ENCODE measurements at regions not wholly inside any gene's neighbourhood (a gene's known extent, or its start where the extent isn't known, plus 50 kb on each side); places are given as distances from the start of the nearest gene placed in this dataset.
"Not testable (repeated sequence)": the region's sequence is repeated elsewhere in the genome, so short reads cannot be mapped to it uniquely, and the experiment has no call there.

DNA sequence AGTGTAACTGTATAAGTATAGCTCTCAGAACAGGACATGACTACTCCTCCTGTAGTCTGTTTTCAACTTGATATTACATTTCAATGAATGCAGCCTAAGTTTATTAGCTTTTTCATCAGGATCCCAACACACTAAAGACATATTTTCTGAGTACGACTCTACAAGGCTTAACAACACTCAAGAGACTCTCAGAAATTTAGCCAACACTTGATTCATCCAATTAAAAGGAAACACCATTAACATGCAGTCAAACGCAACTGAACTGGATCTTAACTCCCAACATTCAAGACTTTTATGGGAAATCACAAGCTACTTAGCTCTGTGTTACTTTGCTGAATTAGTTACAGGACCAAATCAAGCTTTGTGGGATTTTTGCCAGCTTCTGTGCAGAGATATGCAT lies 65.2 kb upstream of the SGIP1 start:
- H3K9me3 ChIP-seq (ENCODE audit: control insufficient read depth, low read length): no peaks in the 10 kb centered on the region
- H3K4me1 ChIP-seq: no peaks in the 10 kb centered on the region
- no peak overlapping the region for H2AFZ ChIP-seq
- no peak overlapping the region for H3K4me3 ChIP-seq (ENCODE audit: low read depth, low read length)
- TF ChIP-seq, protein P1, sequence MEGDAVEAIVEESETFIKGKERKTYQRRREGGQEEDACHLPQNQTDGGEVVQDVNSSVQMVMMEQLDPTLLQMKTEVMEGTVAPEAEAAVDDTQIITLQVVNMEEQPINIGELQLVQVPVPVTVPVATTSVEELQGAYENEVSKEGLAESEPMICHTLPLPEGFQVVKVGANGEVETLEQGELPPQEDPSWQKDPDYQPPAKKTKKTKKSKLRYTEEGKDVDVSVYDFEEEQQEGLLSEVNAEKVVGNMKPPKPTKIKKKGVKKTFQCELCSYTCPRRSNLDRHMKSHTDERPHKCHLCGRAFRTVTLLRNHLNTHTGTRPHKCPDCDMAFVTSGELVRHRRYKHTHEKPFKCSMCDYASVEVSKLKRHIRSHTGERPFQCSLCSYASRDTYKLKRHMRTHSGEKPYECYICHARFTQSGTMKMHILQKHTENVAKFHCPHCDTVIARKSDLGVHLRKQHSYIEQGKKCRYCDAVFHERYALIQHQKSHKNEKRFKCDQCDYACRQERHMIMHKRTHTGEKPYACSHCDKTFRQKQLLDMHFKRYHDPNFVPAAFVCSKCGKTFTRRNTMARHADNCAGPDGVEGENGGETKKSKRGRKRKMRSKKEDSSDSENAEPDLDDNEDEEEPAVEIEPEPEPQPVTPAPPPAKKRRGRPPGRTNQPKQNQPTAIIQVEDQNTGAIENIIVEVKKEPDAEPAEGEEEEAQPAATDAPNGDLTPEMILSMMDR (IDR thresholded peaks at IDR 0.05): no peak
- no peaks in the 10 kb centered on the region for H3K27me3 ChIP-seq (ENCODE audit: control insufficient read depth, insufficient read depth, low read length)
- no peak overlapping the region for H3K9ac ChIP-seq
- H3K4me2 ChIP-seq (ENCODE audit: low read length): no peak overlapping the region
- no peaks in the 10 kb centered on the region for H3K79me2 ChIP-seq
- H3K27ac ChIP-seq: no peak overlapping the region
- no peaks in the 10 kb centered on the region for H3K36me3 ChIP-seq (ENCODE audit: control insufficient read depth, insufficient read depth, low read length)

DNA sequence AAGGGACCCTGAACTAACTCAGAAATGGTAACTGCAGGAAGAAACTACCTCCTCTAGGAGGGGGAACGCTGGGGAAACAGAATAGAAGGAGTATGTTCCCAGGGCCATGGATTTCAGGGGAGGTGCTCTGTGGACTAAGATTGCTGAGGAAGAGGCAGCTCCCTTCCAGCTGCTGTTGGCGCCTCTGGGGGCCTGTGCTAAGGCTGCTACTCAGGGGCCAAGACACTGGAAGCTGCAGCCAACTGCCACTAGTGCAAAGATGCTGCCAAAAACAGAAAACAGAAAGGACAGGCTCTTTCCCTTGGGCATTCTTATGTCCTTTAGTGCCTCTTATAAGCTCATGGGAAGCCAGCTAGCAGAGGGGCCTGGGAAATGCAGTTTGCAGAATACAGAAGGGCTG lies 58.0 kb upstream of the SGIP1 start:
- Histone ChIP-seq H3K4me1 (no peaks in the 10 kb centered on the region), H3K9me3 (ENCODE audit: control insufficient read depth, low read length) (no peaks in the 10 kb centered on the region), H3K36me3 (ENCODE audit: control insufficient read depth, insufficient read depth, low read length) (no peaks in the 10 kb centered on the region), H3K4me3 (ENCODE audit: low read depth, low read length) (no peak overlapping the region), H3K4me2 (ENCODE audit: low read length) (no peak overlapping the region), H3K27ac (no peak overlapping the region), H3K27me3 (ENCODE audit: control insufficient read depth, insufficient read depth, low read length) (no peaks in the 10 kb centered on the region), H3K79me2 (no peaks in the 10 kb centered on the region), H3K9ac (no peak overlapping the region), H2AFZ (no peak overlapping the region)
- TF ChIP-seq, protein P1 (IDR thresholded peaks at IDR 0.05): no peak

DNA sequence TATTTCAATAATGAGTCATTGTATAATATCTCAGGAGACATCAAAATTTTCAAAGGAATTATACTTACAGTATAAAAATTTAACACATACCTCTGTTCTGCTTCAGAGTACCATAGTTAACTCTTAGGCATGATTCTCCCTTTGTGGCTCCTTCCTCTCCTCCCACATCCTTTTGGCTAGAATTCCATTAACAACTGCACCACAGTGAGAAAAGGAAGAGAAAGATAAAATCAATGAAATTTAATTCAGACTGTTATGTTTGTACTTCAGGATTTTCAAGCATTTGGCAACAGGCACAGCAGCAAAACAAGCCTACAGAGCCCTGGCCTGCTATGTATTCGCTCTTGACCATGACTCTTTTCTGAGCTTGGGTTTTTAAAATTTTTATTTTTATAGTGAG lies 57.2 kb upstream of the SGIP1 start:
- Histone ChIP-seq H3K27me3 (ENCODE audit: control insufficient read depth, insufficient read depth, low read length) (no peaks in the 10 kb centered on the region), H3K4me3 (ENCODE audit: low read depth, low read length) (no peak overlapping the region), H3K9me3 (ENCODE audit: control insufficient read depth, low read length) (no peaks in the 10 kb centered on the region), H3K4me1 (no peaks in the 10 kb centered on the region), H3K27ac (no peak overlapping the region), H3K9ac (no peak overlapping the region), H3K4me2 (ENCODE audit: low read length) (no peak overlapping the region), H3K36me3 (ENCODE audit: control insufficient read depth, insufficient read depth, low read length) (no peaks in the 10 kb centered on the region), H2AFZ (no peak overlapping the region), H3K79me2 (no peaks in the 10 kb centered on the region)
- TF ChIP-seq, protein P1 (IDR thresholded peaks at IDR 0.05): no peak

DNA sequence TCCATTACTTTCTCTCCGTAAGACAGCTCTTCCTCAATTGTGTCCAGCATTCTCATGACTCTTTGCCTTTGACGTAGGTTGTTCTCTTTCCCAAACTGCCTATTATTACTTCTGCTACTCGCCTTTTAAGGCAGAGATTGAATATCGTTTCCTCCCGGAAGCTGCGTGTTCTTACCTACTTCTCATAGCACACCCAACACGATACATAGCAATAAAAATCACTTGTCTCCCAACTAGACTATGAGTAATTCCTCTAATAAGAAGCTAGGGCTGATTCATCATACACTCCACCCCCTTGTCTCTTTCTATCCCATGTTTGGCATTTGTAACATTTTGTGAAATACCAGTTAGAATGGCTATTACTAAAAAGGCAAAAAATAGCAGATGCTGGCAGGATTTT lies 55.8 kb upstream of the SGIP1 start:
- no peaks in the 10 kb centered on the region for H3K36me3 ChIP-seq (ENCODE audit: control insufficient read depth, insufficient read depth, low read length)
- no peak overlapping the region for H3K27ac ChIP-seq
- H3K4me1 ChIP-seq: no peaks in the 10 kb centered on the region
- no peaks in the 10 kb centered on the region for H3K9me3 ChIP-seq (ENCODE audit: control insufficient read depth, low read length)
- no peaks in the 10 kb centered on the region for H3K79me2 ChIP-seq
- no peak overlapping the region for H3K4me3 ChIP-seq (ENCODE audit: low read depth, low read length)
- no peak overlapping the region for H3K9ac ChIP-seq
- no peaks in the 10 kb centered on the region for H3K27me3 ChIP-seq (ENCODE audit: control insufficient read depth, insufficient read depth, low read length)
- no peak overlapping the region for H2AFZ ChIP-seq
- no peak overlapping the region for H3K4me2 ChIP-seq (ENCODE audit: low read length)
- TF ChIP-seq, protein P1 (IDR thresholded peaks at IDR 0.05): no peak

DNA sequence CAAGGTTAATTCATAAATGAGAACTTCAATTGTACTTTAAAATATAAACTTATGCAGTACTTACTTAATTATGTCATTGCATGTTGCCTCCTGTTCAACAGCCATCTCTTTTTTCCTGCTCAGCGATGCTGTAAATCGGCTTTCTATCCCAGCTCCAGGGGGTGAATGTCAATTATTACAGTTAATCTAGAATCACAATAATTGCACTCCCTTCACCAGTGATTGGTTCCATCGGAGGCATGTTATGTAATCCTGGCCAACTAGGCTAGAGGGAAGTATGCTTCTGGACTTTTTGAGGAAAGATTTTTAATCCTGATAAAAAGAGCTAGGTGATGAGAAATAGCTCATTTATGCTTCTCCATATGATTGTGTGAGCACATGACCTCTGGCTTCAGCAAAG lies 53.8 kb upstream of the SGIP1 start:
- Histone ChIP-seq H3K4me3 (ENCODE audit: low read depth, low read length) (no peak overlapping the region), H3K36me3 (ENCODE audit: control insufficient read depth, insufficient read depth, low read length) (no peaks in the 10 kb centered on the region), H3K4me2 (ENCODE audit: low read length) (no peak overlapping the region), H3K79me2 (no peaks in the 10 kb centered on the region), H2AFZ (no peak overlapping the region), H3K9me3 (ENCODE audit: control insufficient read depth, low read length) (no peaks in the 10 kb centered on the region), H3K27ac (no peak overlapping the region), H3K9ac (no peak overlapping the region), H3K27me3 (ENCODE audit: control insufficient read depth, insufficient read depth, low read length) (no peaks in the 10 kb centered on the region), H3K4me1 (no peaks in the 10 kb centered on the region)
- TF ChIP-seq, protein P1 (IDR thresholded peaks at IDR 0.05): no peak

DNA sequence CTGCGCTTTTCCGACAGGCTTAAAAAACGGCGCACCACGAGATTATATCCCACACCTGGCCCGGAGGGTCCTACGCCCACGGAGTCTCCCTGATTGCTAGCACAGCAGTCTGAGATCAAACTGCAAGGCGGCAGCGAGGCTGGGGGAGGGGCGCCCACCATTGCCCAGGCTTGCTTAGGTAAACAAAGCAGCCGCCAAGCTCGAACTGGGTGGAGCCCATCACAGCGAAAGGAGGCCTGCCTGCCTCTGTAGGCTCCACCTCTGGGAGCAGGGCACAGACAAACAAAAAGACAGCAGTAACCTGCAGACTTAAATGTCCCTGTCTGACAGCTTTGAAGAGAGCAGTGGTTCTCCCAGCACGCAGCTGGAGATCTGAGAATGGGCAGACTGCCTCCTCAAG lies 52.7 kb upstream of the SGIP1 start:
- not testable (repeated sequence) for H3K4me2 ChIP-seq (ENCODE audit: low read length); H3K9ac ChIP-seq; H3K4me1 ChIP-seq; H3K79me2 ChIP-seq; H3K36me3 ChIP-seq (ENCODE audit: control insufficient read depth, insufficient read depth, low read length); H3K27me3 ChIP-seq (ENCODE audit: control insufficient read depth, insufficient read depth, low read length); H3K4me3 ChIP-seq (ENCODE audit: low read depth, low read length); H3K9me3 ChIP-seq (ENCODE audit: control insufficient read depth, low read length); H3K27ac ChIP-seq; H2AFZ ChIP-seq
